Vagina (tissue), 2 donors: ENCODE measurements at regions not wholly inside any gene's neighbourhood (a gene's known extent, or its start where the extent isn't known, plus 50 kb on each side); places are given as distances from the start of the nearest gene placed in this dataset.
A peak's percentile ranks its signal among the peaks of the same experiment; 100 is the strongest.

Experiments
- DNase-seq, 2 donors: peaks; one replicate each; pipeline ENCODE4 v3.0.0-alpha.2; 2017; ENCODE audit errors: extremely low spot score in 2 of 2
- H3K27ac ChIP-seq: fragments of 200-600 bp; sonication (generic); one replicate; pipeline ENCODE4 v1.5.1; 2019
- H3K27me3 ChIP-seq: fragments of 200-600 bp; sonication (generic); one replicate; pipeline ENCODE4 v1.5.1; 2019
- H3K36me3 ChIP-seq, 2 donors: fragments of 200-600 bp; sonication (generic); one replicate each; pipeline ENCODE4 v1.5.1; 2017 to 2019
- H3K4me1 ChIP-seq: fragments of 200-600 bp; sonication (generic); one replicate; pipeline ENCODE4 v1.5.1; 2019
- H3K4me3 ChIP-seq, 2 donors: fragments of 200-600 bp; sonication (generic); 1 replicate in 1 of 2; 2 replicates in 1 of 2; pipeline ENCODE4 v1.5.1; 2016 to 2019
- H3K9me3 ChIP-seq: fragments of 200-600 bp; sonication (generic); one replicate; pipeline ENCODE4 v1.5.1; 2019
- CTCF ChIP-seq, 3 experiments: fragments of 450-650 bp in 2 of 3; fragments of 200-600 bp in 1 of 3; sonication (generic) in 1 of 3; IDR thresholded peaks; one replicate each; pipeline ENCODE4 v1.5.1; 2017 to 2019; ENCODE audit warnings: antibody characterized with exemption in 3 of 3, mild to moderate bottlenecking in 2 of 3, moderate library complexity in 2 of 3
- POLR2A ChIP-seq, 2 donors: fragments of 450-650 bp; IDR thresholded peaks; one replicate each; pipeline ENCODE4 v1.6.1; 2017; ENCODE audit warnings: antibody characterized with exemption in 2 of 2, mild to moderate bottlenecking in 2 of 2, moderate library complexity in 2 of 2
- POLR2AphosphoS5 ChIP-seq, 2 donors: sonication (generic); formaldehyde crosslinking; IDR thresholded peaks; one replicate each; pipeline ENCODE4 v1.9.0; 2017; ENCODE audit warnings: antibody characterized with exemption in 2 of 2, mild to moderate bottlenecking in 2 of 2, low read depth in 1 of 2; ENCODE audit not compliant: insufficient read depth in 1 of 2
- intact Hi-C: fragments of 100-400 bp; cut with DNase I; formaldehyde crosslinking; loops from one replicate; pipeline ENCODE4 v1.15.1; 2023

GRCh38 chr22:44363013-44363979 lies 50.5 kb upstream of the SHISAL1 start:
- no peaks in the 10 kb centered on the region for H3K27me3 ChIP-seq
- H3K36me3 ChIP-seq = no peaks in the 10 kb centered on the region
- no peaks in the 10 kb centered on the region for H3K9me3 ChIP-seq
- H3K4me1 ChIP-seq = peaks cover 57% of the 10 kb centered on the region
- peak overlapping the region; percentile 66 for H3K27ac ChIP-seq
- peak overlapping the region in 1 of 2 donors; percentile 22 for H3K4me3 ChIP-seq
- intact Hi-C loops = no loop called here
- no peak for TF ChIP-seq CTCF (IDR thresholded peaks at IDR 0.05)
- TF ChIP-seq POLR2AphosphoS5 (IDR thresholded peaks at IDR 0.05; ENCODE audit: insufficient read depth in 1 of 2, low read depth in 1 of 2) = peak; percentile 56 to 90
- TF ChIP-seq POLR2A (IDR thresholded peaks at IDR 0.05) = no peak
- peak in 1 of 2 donors; percentile 96 for DNase-seq

GRCh38 chr22:44362249-44363012 lies 49.7 kb upstream of the SHISAL1 start:
- no peaks in the 10 kb centered on the region for H3K36me3 ChIP-seq
- H3K27me3 ChIP-seq = no peaks in the 10 kb centered on the region
- no peaks in the 10 kb centered on the region for H3K9me3 ChIP-seq
- H3K4me1 ChIP-seq = peaks cover 57% of the 10 kb centered on the region
- no peak for DNase-seq
- H3K4me3 ChIP-seq = no peak overlapping the region
- TF ChIP-seq CTCF (IDR thresholded peaks at IDR 0.05) = no peak
- TF ChIP-seq POLR2AphosphoS5 (IDR thresholded peaks at IDR 0.05; ENCODE audit: insufficient read depth in 1 of 2, low read depth in 1 of 2) = no peak
- TF ChIP-seq POLR2A (IDR thresholded peaks at IDR 0.05) = no peak
- intact Hi-C loops = no loop called here
- peak overlapping the region; percentile 66 for H3K27ac ChIP-seq
